Natural killer cell (primary cell): ENCODE measurements at regions not wholly inside any gene's neighbourhood (a gene's known extent, or its start where the extent isn't known, plus 50 kb on each side); places are given as distances from the start of the nearest gene placed in this dataset.

Source experiments
- ATAC-seq, 3 donors: fragments of 150-1000 bp in 2 of 3; fragments of 200-7000 bp in 1 of 3; cut with Tn5 transposase; 1 replicate in 1 of 3; 2 replicates in 2 of 3; pipeline ENCODE4 v1.10.0; 2021; ENCODE audit warnings: mild to moderate bottlenecking in 2 of 3, moderate library complexity in 2 of 3
- DNase-seq, 2 donors: peaks; one replicate each; pipeline versions ENCODE4 v3.0.0 to v3.0.0-alpha.2; 2013 to 2021; ENCODE audit warnings: mixed read lengths in 1 of 2
- H3K27ac ChIP-seq: one replicate; pipeline ENCODE4 v1.5.1; 2013; ENCODE audit warnings: mild to moderate bottlenecking, low read length
- H3K27me3 ChIP-seq: one replicate; pipeline ENCODE4 v1.6.1; 2013; ENCODE audit warnings: low read length; ENCODE audit not compliant: control insufficient read depth, insufficient read depth
- H3K36me3 ChIP-seq: one replicate; pipeline ENCODE4 v1.6.1; 2013; ENCODE audit warnings: low read length; ENCODE audit not compliant: control insufficient read depth, insufficient read depth
- H3K4me1 ChIP-seq: one replicate; pipeline ENCODE4 v1.6.1; 2013; ENCODE audit warnings: low read length; ENCODE audit not compliant: control insufficient read depth, insufficient read depth
- H3K4me3 ChIP-seq: one replicate; pipeline ENCODE4 v1.5.1; 2013; ENCODE audit warnings: low read length
- H3K9me3 ChIP-seq: one replicate; pipeline ENCODE4 v1.6.1; 2013; ENCODE audit warnings: low read length; ENCODE audit not compliant: control insufficient read depth, insufficient read depth
- H3K27ac Mint-ChIP-seq, 2 donors: one replicate each; pipeline ENCODE4 v1.8.0; 2022; ENCODE audit warnings: mild to moderate bottlenecking in 2 of 2, mixed read lengths in 2 of 2, moderate library complexity in 1 of 2
- H3K27me3 Mint-ChIP-seq, 2 donors: one replicate each; pipeline ENCODE4 v1.8.0; 2022; ENCODE audit warnings: low read depth in 2 of 2, mixed read lengths in 2 of 2
- H3K36me3 Mint-ChIP-seq: one replicate; pipeline ENCODE4 v1.8.0; 2022; ENCODE audit warnings: mixed read lengths
- H3K4me1 Mint-ChIP-seq, 2 donors: one replicate each; pipeline ENCODE4 v1.8.0; 2022; ENCODE audit warnings: mixed read lengths in 2 of 2
- H3K4me3 Mint-ChIP-seq: one replicate; pipeline ENCODE4 v1.8.0; 2022; ENCODE audit warnings: mild to moderate bottlenecking, moderate library complexity, mixed read lengths
- H3K9me3 Mint-ChIP-seq, 2 donors: one replicate each; pipeline ENCODE4 v1.8.0; 2022; ENCODE audit warnings: mixed read lengths in 2 of 2
- WGBS: methylation state at CpG from one replicate; pipeline ENCODE4 v1.1.7; 2013; ENCODE audit warnings: missing lambda C conversion rate; ENCODE audit not compliant: insufficient coverage; 5-methylcytosine and 5-hydroxymethylcytosine counted together
- intact Hi-C: fragments of 100-400 bp; cut with micrococcal nuclease; formaldehyde crosslinking; loops from one replicate; pipeline ENCODE4 v1.14.2; 2022
- TF ChIP-seq, protein P1 (sequence below): fragments of 200-600 bp; IDR thresholded peaks from one replicate; pipeline ENCODE4 v1.8.0; 2022; ENCODE audit warnings: antibody characterized with exemption

GRCh38 chr4:181987392-181987791 is 255.8 kb upstream of the TENM3 start:
- Mint-ChIP-seq H3K36me3 (no peaks in the 10 kb centered on the region), H3K9me3 (peaks cover 10 to 14% of the 10 kb centered on the region in 2 donors), H3K4me3 (no peak overlapping the region), H3K4me1 (no peaks in the 10 kb centered on the region), H3K27me3 (no peaks in the 10 kb centered on the region), H3K27ac (no peak overlapping the region)
- DNase-seq (no peak), ATAC-seq (no peak)
- H3K36me3 ChIP-seq, result no peaks in the 10 kb centered on the region
- no peak overlapping the region for H3K4me3 ChIP-seq
- H3K27me3 ChIP-seq, result no peaks in the 10 kb centered on the region
- TF ChIP-seq, protein P1, sequence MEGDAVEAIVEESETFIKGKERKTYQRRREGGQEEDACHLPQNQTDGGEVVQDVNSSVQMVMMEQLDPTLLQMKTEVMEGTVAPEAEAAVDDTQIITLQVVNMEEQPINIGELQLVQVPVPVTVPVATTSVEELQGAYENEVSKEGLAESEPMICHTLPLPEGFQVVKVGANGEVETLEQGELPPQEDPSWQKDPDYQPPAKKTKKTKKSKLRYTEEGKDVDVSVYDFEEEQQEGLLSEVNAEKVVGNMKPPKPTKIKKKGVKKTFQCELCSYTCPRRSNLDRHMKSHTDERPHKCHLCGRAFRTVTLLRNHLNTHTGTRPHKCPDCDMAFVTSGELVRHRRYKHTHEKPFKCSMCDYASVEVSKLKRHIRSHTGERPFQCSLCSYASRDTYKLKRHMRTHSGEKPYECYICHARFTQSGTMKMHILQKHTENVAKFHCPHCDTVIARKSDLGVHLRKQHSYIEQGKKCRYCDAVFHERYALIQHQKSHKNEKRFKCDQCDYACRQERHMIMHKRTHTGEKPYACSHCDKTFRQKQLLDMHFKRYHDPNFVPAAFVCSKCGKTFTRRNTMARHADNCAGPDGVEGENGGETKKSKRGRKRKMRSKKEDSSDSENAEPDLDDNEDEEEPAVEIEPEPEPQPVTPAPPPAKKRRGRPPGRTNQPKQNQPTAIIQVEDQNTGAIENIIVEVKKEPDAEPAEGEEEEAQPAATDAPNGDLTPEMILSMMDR, result no peak
- H3K27ac ChIP-seq, result no peak overlapping the region
- WGBS, result 90% methylated on average over 4 of the region's 4 CpGs
- intact Hi-C loops, result no loop called here
- no peaks in the 10 kb centered on the region for H3K4me1 ChIP-seq
- H3K9me3 ChIP-seq, result no peaks in the 10 kb centered on the region

DNA sequence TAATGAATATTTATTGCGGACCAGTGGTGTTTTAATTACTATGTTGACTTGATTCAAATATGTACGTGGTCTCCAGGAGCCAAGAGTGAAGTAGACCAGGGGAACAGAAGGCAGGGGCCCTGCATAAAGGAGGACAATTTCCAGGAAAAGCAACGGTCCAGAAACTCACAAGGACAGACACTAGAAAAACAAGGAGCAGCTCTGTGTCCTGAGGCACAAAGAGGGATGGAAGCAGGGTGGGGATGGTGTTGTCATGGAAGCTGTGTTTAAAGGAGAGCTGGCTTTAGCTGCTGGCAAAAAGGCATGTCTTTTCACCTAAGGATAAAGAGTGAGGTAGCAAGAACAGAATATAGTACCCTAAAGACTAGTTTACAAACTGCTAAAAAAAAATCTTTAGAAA is 254.1 kb upstream of the TENM3 start:
- Histone ChIP-seq H3K27me3 (no peaks in the 10 kb centered on the region), H3K27ac (no peak overlapping the region), H3K4me1 (no peaks in the 10 kb centered on the region), H3K4me3 (no peak overlapping the region), H3K36me3 (no peaks in the 10 kb centered on the region), H3K9me3 (no peaks in the 10 kb centered on the region)
- H3K27ac Mint-ChIP-seq, result no peak overlapping the region
- 77% methylated on average over 3 of the region's 3 CpGs for WGBS
- DNase-seq (no peak), ATAC-seq (no peak)
- intact Hi-C loops, result no loop called here
- H3K9me3 Mint-ChIP-seq, result peaks cover 10 to 11% of the 10 kb centered on the region in 2 donors
- no peaks in the 10 kb centered on the region for H3K4me1 Mint-ChIP-seq
- H3K27me3 Mint-ChIP-seq, result no peaks in the 10 kb centered on the region
- H3K4me3 Mint-ChIP-seq, result no peak overlapping the region
- no peaks in the 10 kb centered on the region for H3K36me3 Mint-ChIP-seq
- TF ChIP-seq, protein P1, result no peak

DNA sequence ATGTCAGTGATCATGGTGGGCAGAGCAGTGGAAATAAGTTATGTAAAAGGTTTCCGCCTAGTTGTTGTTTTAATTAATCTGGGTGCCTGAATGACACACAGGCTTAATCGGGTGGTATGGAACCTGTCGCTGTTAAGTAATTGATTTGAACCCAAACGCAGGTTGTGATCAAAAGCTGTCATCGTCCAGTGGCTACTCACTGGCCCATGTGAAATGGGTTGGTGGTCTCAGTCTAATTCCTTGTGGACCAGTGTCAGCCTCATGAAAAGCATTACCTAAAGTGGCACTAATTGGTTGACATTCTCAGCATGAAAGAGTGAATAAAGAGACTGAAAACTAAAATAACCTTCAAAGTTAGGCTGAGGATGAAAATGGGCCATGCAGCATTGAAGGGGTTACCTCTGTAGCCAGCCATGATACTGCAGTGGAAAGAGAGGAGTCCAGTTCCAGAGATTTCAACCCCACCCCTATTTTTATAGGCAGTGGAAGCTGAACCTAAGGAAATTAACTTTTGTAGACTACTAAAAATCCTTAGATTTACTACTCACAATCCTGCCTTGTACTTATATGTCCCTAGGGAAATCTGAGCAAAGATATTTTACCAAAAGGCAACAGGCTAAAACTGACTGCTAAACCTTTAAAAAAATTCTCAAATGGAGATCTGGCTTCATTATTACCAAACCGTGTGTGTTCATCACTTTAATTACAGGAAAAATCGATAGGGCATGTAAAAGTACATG is 251.7 kb upstream of the TENM3 start:
- no peaks in the 10 kb centered on the region for H3K36me3 ChIP-seq
- WGBS, result 89% methylated on average over 7 of the region's 7 CpGs
- intact Hi-C loops, result no loop called here
- Mint-ChIP-seq H3K4me1 (no peaks in the 10 kb centered on the region), H3K27me3 (no peaks in the 10 kb centered on the region), H3K9me3 (peaks cover 4 to 6% of the 10 kb centered on the region in 2 donors), H3K4me3 (no peak overlapping the region), H3K36me3 (no peaks in the 10 kb centered on the region), H3K27ac (no peak overlapping the region)
- H3K27me3 ChIP-seq, result no peaks in the 10 kb centered on the region
- no peak overlapping the region for H3K4me3 ChIP-seq
- H3K4me1 ChIP-seq, result no peaks in the 10 kb centered on the region
- DNase-seq (no peak), ATAC-seq (no peak)
- no peaks in the 10 kb centered on the region for H3K9me3 ChIP-seq
- TF ChIP-seq, protein P1, result no peak
- H3K27ac ChIP-seq, result no peak overlapping the region
